Natural killer cell (primary cell): ENCODE measurements at regions not wholly inside any gene's neighbourhood (a gene's known extent, or its start where the extent isn't known, plus 50 kb on each side); places are given as distances from the start of the nearest gene placed in this dataset.
"Not testable (repeated sequence)": the region's sequence is repeated elsewhere in the genome, so short reads cannot be mapped to it uniquely, and the experiment has no call there.

ENCODE experiments used
- ATAC-seq, 3 donors: fragments of 150-1000 bp in 2 of 3; fragments of 200-7000 bp in 1 of 3; cut with Tn5 transposase; 1 replicate in 1 of 3; 2 replicates in 2 of 3; pipeline ENCODE4 v1.10.0; 2021; ENCODE audit warnings: mild to moderate bottlenecking in 2 of 3, moderate library complexity in 2 of 3
- DNase-seq, 2 donors: peaks; one replicate each; pipeline versions ENCODE4 v3.0.0 to v3.0.0-alpha.2; 2013 to 2021; ENCODE audit warnings: mixed read lengths in 1 of 2
- H3K27ac ChIP-seq: one replicate; pipeline ENCODE4 v1.5.1; 2013; ENCODE audit warnings: mild to moderate bottlenecking, low read length
- H3K27me3 ChIP-seq: one replicate; pipeline ENCODE4 v1.6.1; 2013; ENCODE audit warnings: low read length; ENCODE audit not compliant: control insufficient read depth, insufficient read depth
- H3K36me3 ChIP-seq: one replicate; pipeline ENCODE4 v1.6.1; 2013; ENCODE audit warnings: low read length; ENCODE audit not compliant: control insufficient read depth, insufficient read depth
- H3K4me1 ChIP-seq: one replicate; pipeline ENCODE4 v1.6.1; 2013; ENCODE audit warnings: low read length; ENCODE audit not compliant: control insufficient read depth, insufficient read depth
- H3K4me3 ChIP-seq: one replicate; pipeline ENCODE4 v1.5.1; 2013; ENCODE audit warnings: low read length
- H3K9me3 ChIP-seq: one replicate; pipeline ENCODE4 v1.6.1; 2013; ENCODE audit warnings: low read length; ENCODE audit not compliant: control insufficient read depth, insufficient read depth
- H3K27ac Mint-ChIP-seq, 2 donors: one replicate each; pipeline ENCODE4 v1.8.0; 2022; ENCODE audit warnings: mild to moderate bottlenecking in 2 of 2, mixed read lengths in 2 of 2, moderate library complexity in 1 of 2
- H3K27me3 Mint-ChIP-seq, 2 donors: one replicate each; pipeline ENCODE4 v1.8.0; 2022; ENCODE audit warnings: low read depth in 2 of 2, mixed read lengths in 2 of 2
- H3K36me3 Mint-ChIP-seq: one replicate; pipeline ENCODE4 v1.8.0; 2022; ENCODE audit warnings: mixed read lengths
- H3K4me1 Mint-ChIP-seq, 2 donors: one replicate each; pipeline ENCODE4 v1.8.0; 2022; ENCODE audit warnings: mixed read lengths in 2 of 2
- H3K4me3 Mint-ChIP-seq: one replicate; pipeline ENCODE4 v1.8.0; 2022; ENCODE audit warnings: mild to moderate bottlenecking, moderate library complexity, mixed read lengths
- H3K9me3 Mint-ChIP-seq, 2 donors: one replicate each; pipeline ENCODE4 v1.8.0; 2022; ENCODE audit warnings: mixed read lengths in 2 of 2
- WGBS: methylation state at CpG from one replicate; pipeline ENCODE4 v1.1.7; 2013; ENCODE audit warnings: missing lambda C conversion rate; ENCODE audit not compliant: insufficient coverage; 5-methylcytosine and 5-hydroxymethylcytosine counted together
- intact Hi-C: fragments of 100-400 bp; cut with micrococcal nuclease; formaldehyde crosslinking; loops from one replicate; pipeline ENCODE4 v1.14.2; 2022
- TF ChIP-seq, protein P1 (sequence below): fragments of 200-600 bp; IDR thresholded peaks from one replicate; pipeline ENCODE4 v1.8.0; 2022; ENCODE audit warnings: antibody characterized with exemption

- intact Hi-C loops, result no loop called here
- WGBS, result 88% methylated on average over 10 of the region's 11 CpGs
These were observed 250.1 kb downstream of the GADD45G start for GRCh38 chr9:89854715-89855475.

DNA sequence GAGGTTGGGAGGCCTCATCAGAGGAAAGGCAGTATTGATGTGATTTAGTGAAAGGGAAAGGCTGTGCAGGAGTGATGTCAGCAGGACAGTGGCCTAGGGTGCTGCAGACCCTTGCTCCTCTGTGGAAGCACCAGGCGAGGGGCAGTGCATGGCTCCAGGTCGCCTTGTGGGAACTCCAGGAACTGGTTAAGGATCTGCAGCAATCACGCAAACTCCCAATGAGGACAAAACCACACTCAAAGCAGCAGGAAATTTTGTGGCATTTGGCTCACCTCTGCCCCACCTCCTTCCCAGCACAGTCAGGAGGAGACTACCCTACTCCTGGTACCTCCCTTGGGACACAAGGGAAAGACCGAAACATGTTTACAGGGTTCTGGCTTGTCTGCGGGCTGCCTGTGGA is 251.5 kb downstream of the GADD45G start:
- ATAC-seq, H3K27me3 ChIP-seq, DNase-seq, H3K4me3 Mint-ChIP-seq, H3K27ac Mint-ChIP-seq, H3K36me3 Mint-ChIP-seq, H3K27ac ChIP-seq, intact Hi-C loops, H3K4me1 ChIP-seq, H3K4me1 Mint-ChIP-seq, H3K9me3 ChIP-seq, H3K9me3 Mint-ChIP-seq, H3K4me3 ChIP-seq, H3K36me3 ChIP-seq: not testable (repeated sequence)
- 87% methylated on average over 5 of the region's 5 CpGs for WGBS
- H3K27me3 Mint-ChIP-seq, result peaks cover 15 to 28% of the 10 kb centered on the region in 2 donors

More at GRCh38 chr9:89854715-89855475, 250.1 kb downstream of the GADD45G start:
- Histone ChIP-seq H3K4me3 (no peak overlapping the region), H3K27me3 (no peaks in the 10 kb centered on the region), H3K27ac (no peak overlapping the region), H3K9me3 (no peaks in the 10 kb centered on the region), H3K36me3 (no peaks in the 10 kb centered on the region), H3K4me1 (no peaks in the 10 kb centered on the region)
- H3K27me3 Mint-ChIP-seq, result peaks cover 13 to 35% of the 10 kb centered on the region in 2 donors
- H3K36me3 Mint-ChIP-seq, result no peaks in the 10 kb centered on the region
- TF ChIP-seq, protein P1, sequence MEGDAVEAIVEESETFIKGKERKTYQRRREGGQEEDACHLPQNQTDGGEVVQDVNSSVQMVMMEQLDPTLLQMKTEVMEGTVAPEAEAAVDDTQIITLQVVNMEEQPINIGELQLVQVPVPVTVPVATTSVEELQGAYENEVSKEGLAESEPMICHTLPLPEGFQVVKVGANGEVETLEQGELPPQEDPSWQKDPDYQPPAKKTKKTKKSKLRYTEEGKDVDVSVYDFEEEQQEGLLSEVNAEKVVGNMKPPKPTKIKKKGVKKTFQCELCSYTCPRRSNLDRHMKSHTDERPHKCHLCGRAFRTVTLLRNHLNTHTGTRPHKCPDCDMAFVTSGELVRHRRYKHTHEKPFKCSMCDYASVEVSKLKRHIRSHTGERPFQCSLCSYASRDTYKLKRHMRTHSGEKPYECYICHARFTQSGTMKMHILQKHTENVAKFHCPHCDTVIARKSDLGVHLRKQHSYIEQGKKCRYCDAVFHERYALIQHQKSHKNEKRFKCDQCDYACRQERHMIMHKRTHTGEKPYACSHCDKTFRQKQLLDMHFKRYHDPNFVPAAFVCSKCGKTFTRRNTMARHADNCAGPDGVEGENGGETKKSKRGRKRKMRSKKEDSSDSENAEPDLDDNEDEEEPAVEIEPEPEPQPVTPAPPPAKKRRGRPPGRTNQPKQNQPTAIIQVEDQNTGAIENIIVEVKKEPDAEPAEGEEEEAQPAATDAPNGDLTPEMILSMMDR, result no peak
- no peaks in the 10 kb centered on the region for H3K9me3 Mint-ChIP-seq
- no peak overlapping the region for H3K4me3 Mint-ChIP-seq
- ATAC-seq (no peak), DNase-seq (no peak)
- H3K4me1 Mint-ChIP-seq, result no peaks in the 10 kb centered on the region
- no peak overlapping the region for H3K27ac Mint-ChIP-seq

DNA sequence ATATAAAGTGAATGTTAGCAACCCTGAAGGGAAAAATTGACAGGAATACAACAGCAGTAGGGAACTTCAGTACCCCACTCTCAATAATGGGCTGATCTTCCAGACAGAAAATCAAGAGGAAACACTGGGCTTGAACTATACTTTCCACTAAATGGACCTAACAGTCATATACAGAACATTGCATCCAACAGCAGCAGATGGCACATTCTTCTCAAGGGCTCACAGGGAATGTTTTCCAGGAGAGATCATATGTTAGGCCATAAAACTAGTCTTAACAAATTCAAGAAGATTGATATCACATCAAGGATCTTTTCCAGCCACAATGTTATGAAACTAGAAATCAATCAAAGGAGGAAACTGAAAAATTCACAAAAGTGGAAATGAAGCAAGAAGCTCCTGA is 252.1 kb downstream of the GADD45G start:
- H3K27me3 Mint-ChIP-seq, result peaks cover 15 to 28% of the 10 kb centered on the region in 2 donors
- H3K27ac Mint-ChIP-seq, H3K9me3 ChIP-seq, H3K4me3 ChIP-seq, H3K4me1 Mint-ChIP-seq, intact Hi-C loops, H3K9me3 Mint-ChIP-seq, DNase-seq, H3K36me3 ChIP-seq, H3K27me3 ChIP-seq, ATAC-seq, H3K36me3 Mint-ChIP-seq, H3K4me3 Mint-ChIP-seq, H3K4me1 ChIP-seq, H3K27ac ChIP-seq: not testable (repeated sequence)

DNA sequence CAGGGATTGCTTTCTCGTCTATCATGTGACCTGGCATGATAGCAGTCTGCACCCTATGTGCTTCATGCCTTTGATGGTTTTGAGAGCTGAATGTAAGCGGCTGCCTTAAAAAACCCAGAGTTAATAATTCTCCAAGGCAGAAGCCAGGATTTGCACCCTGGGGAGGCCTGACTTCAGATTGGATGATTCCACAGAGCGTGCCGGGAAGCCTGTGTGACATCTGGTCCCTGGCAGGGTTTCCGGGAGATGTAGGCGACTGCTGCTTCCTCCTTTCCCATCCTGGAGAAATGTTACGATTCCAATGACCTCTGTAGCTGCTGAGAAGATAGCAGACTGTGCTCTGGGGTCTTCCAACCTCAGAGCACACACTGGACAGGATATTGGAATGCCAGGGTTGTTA is 255.0 kb downstream of the GADD45G start:
- H3K36me3 ChIP-seq, H3K4me1 ChIP-seq, H3K27ac Mint-ChIP-seq, H3K27ac ChIP-seq, H3K27me3 ChIP-seq, H3K36me3 Mint-ChIP-seq, intact Hi-C loops, DNase-seq, H3K9me3 ChIP-seq, ATAC-seq, H3K4me3 Mint-ChIP-seq, H3K4me1 Mint-ChIP-seq, H3K4me3 ChIP-seq, H3K9me3 Mint-ChIP-seq: not testable (repeated sequence)
- WGBS, result 91% methylated on average over 7 of the region's 7 CpGs
- H3K27me3 Mint-ChIP-seq, result peaks cover 13 to 28% of the 10 kb centered on the region in 2 donors

- intact Hi-C loops, H3K4me3 Mint-ChIP-seq, H3K9me3 Mint-ChIP-seq, H3K36me3 ChIP-seq, ATAC-seq, H3K27ac Mint-ChIP-seq, H3K4me1 Mint-ChIP-seq, H3K27me3 ChIP-seq, H3K36me3 Mint-ChIP-seq, H3K4me1 ChIP-seq, H3K4me3 ChIP-seq, H3K27ac ChIP-seq, H3K9me3 ChIP-seq, DNase-seq: not testable (repeated sequence)
- WGBS, result 92% methylated on average over 3 of the region's 5 CpGs
- peaks cover 9 to 28% of the 10 kb centered on the region in 2 donors for H3K27me3 Mint-ChIP-seq
These were observed 256.6 kb downstream of the GADD45G start for GRCh38 chr9:89861371-89861770.
